ENCODE measurements at regions not wholly inside any gene's neighbourhood (a gene's known extent, or its start where the extent isn't known, plus 50 kb on each side); places are given as distances from the start of the nearest gene placed in this dataset.
"Not testable (repeated sequence)": the region's sequence is repeated elsewhere in the genome, so short reads cannot be mapped to it uniquely, and the experiment has no call there.

- DNase-seq: no peak
Observed at GRCh38 chr14:104230946-104231345, 92.6 kb downstream of the KIF26A start.

GRCh38 chr14:104232070-104232484 is 93.7 kb downstream of the KIF26A start:
- no peak for DNase-seq

GRCh38 chr14:104234007-104234786 is 95.8 kb downstream of the KIF26A start:
- not testable (repeated sequence) for DNase-seq

- DNase-seq: no peak
Observed at GRCh38 chr14:104235686-104236085, 97.3 kb downstream of the KIF26A start.

GRCh38 chr14:104237651-104238423 is 99.5 kb downstream of the KIF26A start:
- DNase-seq: no peak

GRCh38 chr14:104238424-104239184 is 100.2 kb downstream of the KIF26A start:
- DNase-seq: no peak

- DNase-seq: no peak
Observed at GRCh38 chr14:104239185-104239775, 100.9 kb downstream of the KIF26A start.

GRCh38 chr14:104239861-104240301 is 101.5 kb downstream of the KIF26A start:
- DNase-seq: no peak

- no peak for DNase-seq
Observed at GRCh38 chr14:104240434-104241157, 102.2 kb downstream of the KIF26A start.

GRCh38 chr14:104243200-104243599 is 104.8 kb downstream of the KIF26A start:
- DNase-seq: no peak

GRCh38 chr14:104244221-104245011 is 106.0 kb downstream of the KIF26A start:
- DNase-seq: no peak

- DNase-seq: no peak
Observed at GRCh38 chr14:104245075-104245474, 106.7 kb downstream of the KIF26A start.

GRCh38 chr14:104245723-104246122 is 107.3 kb downstream of the KIF26A start:
- no peak for DNase-seq

GRCh38 chr14:104246401-104247335 is 108.3 kb downstream of the KIF26A start:
- no peak for DNase-seq

- no peak for DNase-seq
Observed at GRCh38 chr14:104247336-104248202, 109.2 kb downstream of the KIF26A start.

- DNase-seq: no peak
Observed at GRCh38 chr14:104248203-104249055, 110.0 kb downstream of the KIF26A start.

- DNase-seq: no peak
Observed at GRCh38 chr14:104249089-104249488, 110.7 kb downstream of the KIF26A start.

GRCh38 chr14:104249706-104250105 is 111.3 kb downstream of the KIF26A start:
- no peak for DNase-seq
